Neural cell (in vitro differentiated cells): ENCODE measurements at regions not wholly inside any gene's neighbourhood (a gene's known extent, or its start where the extent isn't known, plus 50 kb on each side); places are given as distances from the start of the nearest gene placed in this dataset.

Source experiments
- H2AFZ ChIP-seq: fragments of 200-600, 300-800 bp; sonication (generic), shearing (Covaris generic); 2 replicates; pipeline ENCODE4 v1.6.0; 2014; ENCODE audit warnings: low read depth, mild to moderate bottlenecking, antibody characterized with exemption, low read length, moderate library complexity
- H3F3A ChIP-seq: fragments of 200-600 bp; shearing (Covaris generic); 2 replicates; pipeline ENCODE4 v1.6.1; 2016; ENCODE audit warnings: mild to moderate bottlenecking, moderate library complexity, mixed read lengths, antibody characterized with exemption, low read length; ENCODE audit not compliant: insufficient read depth, poor library complexity, severe bottlenecking
- H3K27ac ChIP-seq: fragments of 200-600, 300-800 bp; sonication (generic), shearing (Covaris generic); 2 replicates; pipeline ENCODE4 v1.5.1; 2014; ENCODE audit warnings: mild to moderate bottlenecking, low read length, moderate library complexity
- H3K27me3 ChIP-seq: fragments of 300-800, 200-600 bp; sonication (generic), shearing (Covaris generic); 2 replicates; pipeline ENCODE4 v1.6.0; 2014; ENCODE audit warnings: mild to moderate bottlenecking, low read depth, low read length, moderate library complexity; ENCODE audit not compliant: insufficient read depth
- H3K36me3 ChIP-seq: fragments of 300-800, 200-600 bp; sonication (generic), shearing (Covaris generic); 2 replicates; pipeline ENCODE4 v1.5.1; 2014; ENCODE audit warnings: mild to moderate bottlenecking, antibody characterized with exemption, low read length, moderate library complexity; ENCODE audit not compliant: insufficient read depth
- H3K4me2 ChIP-seq: fragments of 300-800, 200-600 bp; sonication (generic), shearing (Covaris generic); 2 replicates; pipeline ENCODE4 v1.6.0; 2014; ENCODE audit warnings: mild to moderate bottlenecking, low read length
- H3K4me3 ChIP-seq: fragments of 300-800, 200-600 bp; sonication (generic), shearing (Covaris generic); 2 replicates; pipeline ENCODE4 v1.5.1; 2014; ENCODE audit warnings: mild to moderate bottlenecking, low read length, moderate library complexity
- H3K79me2 ChIP-seq: fragments of 200-600 bp; shearing (Covaris generic); replicated peaks from 2 replicates; pipeline ENCODE4 v1.6.0; 2014; ENCODE audit warnings: mild to moderate bottlenecking, low read length, moderate library complexity; ENCODE audit not compliant: insufficient read depth
- H3K9ac ChIP-seq: fragments of 300-800, 200-600 bp; sonication (generic), shearing (Covaris generic); 2 replicates; pipeline ENCODE4 v1.6.1; 2016; ENCODE audit warnings: mild to moderate bottlenecking, low read length, mixed read lengths
- H3K9me2 ChIP-seq: fragments of 200-600 bp; shearing (Covaris generic); 2 replicates; pipeline ENCODE4 v1.6.1; 2016; ENCODE audit warnings: mild to moderate bottlenecking, low read length, mixed read lengths; ENCODE audit not compliant: insufficient read depth
- H3K9me3 ChIP-seq: fragments of 200-600, 300-800 bp; sonication (generic), shearing (Covaris generic); 2 replicates; pipeline ENCODE4 v1.6.1; 2016; ENCODE audit warnings: mild to moderate bottlenecking, mixed run types, low read length, moderate library complexity, mixed read lengths
- H4K20me1 ChIP-seq: fragments of 200-600 bp; shearing (Covaris generic); 2 replicates; pipeline ENCODE4 v1.6.1; 2016; ENCODE audit warnings: mild to moderate bottlenecking, mixed run types; ENCODE audit not compliant: insufficient read depth
- CTCF ChIP-seq: fragments of 450-650 bp; IDR thresholded peaks from 2 replicates; pipeline ENCODE4 v1.5.1; 2014; ENCODE audit warnings: antibody characterized with exemption, mild to moderate bottlenecking, moderate library complexity; ENCODE audit not compliant: poor library complexity, severe bottlenecking
- EP300 ChIP-seq: fragments of 450-650 bp; conservative IDR thresholded peaks from 2 replicates; pipeline ENCODE4 v1.6.1; 2014; ENCODE audit warnings: antibody characterized with exemption, mild to moderate bottlenecking, moderate library complexity; ENCODE audit not compliant: poor library complexity, severe bottlenecking
- EZH2 ChIP-seq: fragments of 200-600, 300-800 bp; shearing (Covaris generic), sonication (generic); IDR thresholded peaks from 2 replicates; pipeline ENCODE4 v1.6.1; 2014; ENCODE audit warnings: antibody characterized with exemption, low read length, borderline replicate concordance, mild to moderate bottlenecking; ENCODE audit not compliant: insufficient read depth, poor library complexity, severe bottlenecking
- MXI1 ChIP-seq: fragments of 450-650 bp; conservative IDR thresholded peaks from 2 replicates; pipeline ENCODE4 v1.6.1; 2014; ENCODE audit warnings: antibody characterized with exemption, mild to moderate bottlenecking; ENCODE audit not compliant: poor library complexity, severe bottlenecking
- POLR2AphosphoS5 ChIP-seq: IDR thresholded peaks from 2 replicates; pipeline ENCODE4 v1.6.1; 2012
- RAD21 ChIP-seq: fragments of 450-650 bp; conservative IDR thresholded peaks from 2 replicates; pipeline ENCODE4 v1.6.1; 2014; ENCODE audit warnings: antibody characterized with exemption, mild to moderate bottlenecking, moderate library complexity
- REST ChIP-seq: IDR thresholded peaks from 2 replicates; pipeline ENCODE4 v1.6.1; 2012; ENCODE audit warnings: borderline replicate concordance
- SMC3 ChIP-seq: fragments of 450-650 bp; conservative IDR thresholded peaks from 2 replicates; pipeline ENCODE4 v1.6.1; 2014; ENCODE audit warnings: antibody characterized with exemption, mild to moderate bottlenecking, moderate library complexity; ENCODE audit not compliant: poor library complexity
- TAF1 ChIP-seq: IDR thresholded peaks from 2 replicates; pipeline ENCODE4 v1.6.1; 2012; ENCODE audit warnings: low read depth

DNA sequence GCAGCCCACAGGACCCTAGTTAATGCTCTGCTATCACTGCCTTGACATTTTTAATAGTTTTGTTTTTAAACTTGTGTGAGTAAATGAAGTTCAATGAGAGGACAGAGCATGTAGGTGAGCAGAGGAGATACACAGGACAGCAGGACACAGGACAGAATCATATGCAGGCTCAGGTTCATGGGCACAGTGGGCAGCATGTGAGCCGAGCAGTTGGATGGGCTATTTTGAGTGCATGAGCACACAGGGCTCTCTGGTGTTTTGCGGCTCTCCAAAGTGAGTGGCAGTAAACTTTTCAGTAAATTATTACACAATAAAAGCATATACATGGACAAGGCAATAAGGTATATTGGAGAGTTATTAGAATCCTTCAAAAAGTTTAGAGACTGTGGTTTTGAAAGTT is 189.7 kb upstream of the OR4E1 start:
- no peak overlapping the region for H3K4me3 ChIP-seq
- H3K27me3 ChIP-seq: no peaks in the 10 kb centered on the region
- TF ChIP-seq REST: no peak

DNA sequence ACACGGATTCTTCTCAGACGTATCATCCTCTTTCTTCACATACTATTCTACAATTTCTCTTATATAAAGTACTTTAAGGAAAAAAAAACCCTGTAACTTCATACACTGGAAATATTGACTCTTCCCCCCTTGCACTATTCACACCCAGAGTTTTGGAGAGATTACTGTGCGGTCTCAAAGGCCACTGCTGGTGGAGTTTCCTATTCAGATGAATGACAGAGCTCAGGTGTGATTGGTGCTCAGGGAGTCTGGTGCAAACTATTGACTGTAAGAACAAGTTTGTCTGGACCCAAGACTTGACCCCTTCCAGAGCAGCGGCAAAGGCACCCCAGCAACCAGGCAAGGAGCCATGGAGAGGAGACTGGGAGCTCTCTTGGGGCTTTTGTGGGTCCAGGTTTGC is 187.5 kb upstream of the OR4E1 start:
- no peaks in the 10 kb centered on the region for H3K79me2 ChIP-seq
- no peak overlapping the region for H2AFZ ChIP-seq
- H3K36me3 ChIP-seq: no peaks in the 10 kb centered on the region
- H3K27me3 ChIP-seq: no peaks in the 10 kb centered on the region
- H3K4me3 ChIP-seq: no peak overlapping the region
- H3K4me2 ChIP-seq: no peak overlapping the region
- H3K9me2 ChIP-seq: no peaks in the 10 kb centered on the region
- H3K27ac ChIP-seq: no peak overlapping the region
- H3F3A ChIP-seq: no peaks in the 10 kb centered on the region
- H4K20me1 ChIP-seq: no peaks in the 10 kb centered on the region
- H3K9ac ChIP-seq: no peak overlapping the region
- no peaks in the 10 kb centered on the region for H3K9me3 ChIP-seq
- TF ChIP-seq RAD21: no peak
- TF ChIP-seq EP300: no peak
- TF ChIP-seq SMC3: no peak
- no peak for TF ChIP-seq TAF1
- no peak for TF ChIP-seq EZH2

More for the DNA sequence above, 189.7 kb upstream of the OR4E1 start:
- H3K36me3 ChIP-seq: no peaks in the 10 kb centered on the region
- no peak overlapping the region for H3K9ac ChIP-seq
- no peak overlapping the region for H2AFZ ChIP-seq
- H3K4me2 ChIP-seq: no peak overlapping the region
- H3F3A ChIP-seq: no peaks in the 10 kb centered on the region
- H3K9me2 ChIP-seq: no peaks in the 10 kb centered on the region
- no peaks in the 10 kb centered on the region for H3K9me3 ChIP-seq
- no peak overlapping the region for H3K27ac ChIP-seq
- H4K20me1 ChIP-seq: no peaks in the 10 kb centered on the region
- H3K79me2 ChIP-seq: no peaks in the 10 kb centered on the region

DNA sequence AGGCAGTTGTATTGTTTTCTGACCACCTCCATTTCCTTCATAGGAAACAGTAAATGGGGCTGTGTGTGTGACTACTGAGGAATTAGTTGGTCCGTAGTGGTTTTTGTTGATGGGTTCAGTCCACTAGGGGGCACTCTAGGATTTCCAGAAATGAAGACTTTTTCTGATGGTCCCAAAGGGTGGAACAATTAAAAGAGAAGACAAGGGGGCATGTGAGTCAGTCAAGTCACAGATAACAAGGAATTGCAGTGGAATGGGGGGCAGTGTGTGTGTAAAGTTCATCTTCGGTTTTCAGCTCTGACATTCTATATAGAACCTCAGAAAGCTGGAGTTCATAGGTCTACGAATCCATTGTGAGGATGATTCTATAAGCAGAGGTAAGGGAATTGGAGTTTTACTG is 186.6 kb upstream of the OR4E1 start:
- no peaks in the 10 kb centered on the region for H3K27me3 ChIP-seq
- no peak overlapping the region for H3K9ac ChIP-seq

More for the DNA sequence above, 186.6 kb upstream of the OR4E1 start:
- H2AFZ ChIP-seq: no peak overlapping the region
- H3K79me2 ChIP-seq: no peaks in the 10 kb centered on the region
- H3K9me3 ChIP-seq: no peaks in the 10 kb centered on the region
- no peaks in the 10 kb centered on the region for H3K9me2 ChIP-seq
- no peak overlapping the region for H3K4me3 ChIP-seq
- H3K27ac ChIP-seq: no peak overlapping the region
- TF ChIP-seq EZH2: no peak
- no peak for TF ChIP-seq SMC3
- TF ChIP-seq REST: no peak
- no peak for TF ChIP-seq TAF1
- TF ChIP-seq CTCF: no peak
- no peak for TF ChIP-seq MXI1
- TF ChIP-seq POLR2AphosphoS5: no peak
- no peak for TF ChIP-seq EP300
- TF ChIP-seq RAD21: no peak
- no peaks in the 10 kb centered on the region for H3K36me3 ChIP-seq
- H4K20me1 ChIP-seq: no peaks in the 10 kb centered on the region
- H3K4me2 ChIP-seq: no peak overlapping the region
- no peaks in the 10 kb centered on the region for H3F3A ChIP-seq
